Adrenal gland (tissue), 5 donors: ENCODE measurements at regions not wholly inside any gene's neighbourhood (a gene's known extent, or its start where the extent isn't known, plus 50 kb on each side); places are given as distances from the start of the nearest gene placed in this dataset.

Experiments
- POLR2A ChIP-seq, 2 donors: fragments of 450-650 bp; IDR thresholded peaks; one replicate each; pipeline ENCODE4 v1.6.1; 2017; ENCODE audit warnings: antibody characterized with exemption in 2 of 2, mild to moderate bottlenecking in 2 of 2, moderate library complexity in 1 of 2
- TF ChIP-seq, protein P1 (sequence below), 6 experiments: fragments of 450-650 bp in 4 of 6; fragments of 200-600 bp in 2 of 6; sonication (generic) in 1 of 6; IDR thresholded peaks; 1 replicate in 5 of 6; 2 replicates in 1 of 6; pipeline versions ENCODE4 v1.5.1 to v1.8.0; 2016 to 2021; ENCODE audit warnings: antibody characterized with exemption in 6 of 6, mild to moderate bottlenecking in 2 of 6, moderate library complexity in 1 of 6
- donor health status: DM: no; HTN: no; CAD: no.

DNA sequence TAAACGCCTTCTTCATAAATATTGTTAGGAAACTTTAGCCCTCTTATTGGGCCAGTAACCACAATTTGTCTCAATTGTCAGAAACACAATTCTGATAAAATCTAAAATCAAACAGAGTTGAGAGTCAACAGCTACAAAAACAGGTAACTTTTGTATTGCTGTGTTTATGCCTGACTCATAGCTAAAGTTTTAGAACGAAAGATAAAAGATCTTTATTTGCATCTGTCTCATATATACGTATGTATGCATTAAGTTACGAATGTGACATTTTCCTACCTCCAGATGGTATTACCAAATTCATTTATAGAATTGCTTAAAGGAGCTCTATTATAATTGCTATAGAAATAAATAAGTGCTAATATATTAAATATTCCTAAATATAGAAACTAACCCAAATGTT, 887.9 kb upstream of the NDST4 start:
- no peak for TF ChIP-seq POLR2A (IDR thresholded peaks at IDR 0.05)
- TF ChIP-seq, protein P1, sequence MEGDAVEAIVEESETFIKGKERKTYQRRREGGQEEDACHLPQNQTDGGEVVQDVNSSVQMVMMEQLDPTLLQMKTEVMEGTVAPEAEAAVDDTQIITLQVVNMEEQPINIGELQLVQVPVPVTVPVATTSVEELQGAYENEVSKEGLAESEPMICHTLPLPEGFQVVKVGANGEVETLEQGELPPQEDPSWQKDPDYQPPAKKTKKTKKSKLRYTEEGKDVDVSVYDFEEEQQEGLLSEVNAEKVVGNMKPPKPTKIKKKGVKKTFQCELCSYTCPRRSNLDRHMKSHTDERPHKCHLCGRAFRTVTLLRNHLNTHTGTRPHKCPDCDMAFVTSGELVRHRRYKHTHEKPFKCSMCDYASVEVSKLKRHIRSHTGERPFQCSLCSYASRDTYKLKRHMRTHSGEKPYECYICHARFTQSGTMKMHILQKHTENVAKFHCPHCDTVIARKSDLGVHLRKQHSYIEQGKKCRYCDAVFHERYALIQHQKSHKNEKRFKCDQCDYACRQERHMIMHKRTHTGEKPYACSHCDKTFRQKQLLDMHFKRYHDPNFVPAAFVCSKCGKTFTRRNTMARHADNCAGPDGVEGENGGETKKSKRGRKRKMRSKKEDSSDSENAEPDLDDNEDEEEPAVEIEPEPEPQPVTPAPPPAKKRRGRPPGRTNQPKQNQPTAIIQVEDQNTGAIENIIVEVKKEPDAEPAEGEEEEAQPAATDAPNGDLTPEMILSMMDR (IDR thresholded peaks at IDR 0.05), result no peak
